Kidney tubule cell (primary cell): ENCODE measurements at regions not wholly inside any gene's neighbourhood (a gene's known extent, or its start where the extent isn't known, plus 50 kb on each side); places are given as distances from the start of the nearest gene placed in this dataset.
A peak's percentile ranks its signal among the peaks of the same experiment; 100 is the strongest.
"Not testable (repeated sequence)": the region's sequence is repeated elsewhere in the genome, so short reads cannot be mapped to it uniquely, and the experiment has no call there.

Source experiments
- DNase-seq: peaks from one replicate; pipeline ENCODE4 v3.0.0-alpha.2; 2018; ENCODE audit warnings: low spot score

- no peak for DNase-seq
Observed at GRCh38 chr16:73400951-73401350, 353.0 kb upstream of the ZFHX3 start.

GRCh38 chr16:73399997-73400396 lies 352.1 kb upstream of the ZFHX3 start:
- DNase-seq: no peak

DNA sequence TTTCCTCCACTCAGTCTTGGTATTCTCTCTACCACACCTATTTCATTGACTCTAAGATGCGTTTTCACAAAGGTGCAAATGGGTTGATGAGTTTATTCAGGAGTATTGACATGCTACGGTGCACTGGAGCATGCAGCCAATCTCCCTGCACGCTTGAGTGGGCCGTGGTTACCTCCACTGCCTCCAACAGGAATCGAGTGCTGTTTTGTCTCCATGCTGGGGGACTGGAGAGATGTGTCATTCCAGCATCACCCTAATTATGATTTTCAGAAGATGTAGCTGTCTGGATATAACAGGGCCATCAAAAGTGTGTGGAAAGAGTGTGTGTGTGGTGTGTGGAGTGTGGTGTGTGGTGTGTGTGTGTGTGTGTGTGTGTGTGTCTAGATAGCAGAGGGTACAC lies 351.6 kb upstream of the ZFHX3 start:
- DNase-seq: peak; percentile 76

DNA sequence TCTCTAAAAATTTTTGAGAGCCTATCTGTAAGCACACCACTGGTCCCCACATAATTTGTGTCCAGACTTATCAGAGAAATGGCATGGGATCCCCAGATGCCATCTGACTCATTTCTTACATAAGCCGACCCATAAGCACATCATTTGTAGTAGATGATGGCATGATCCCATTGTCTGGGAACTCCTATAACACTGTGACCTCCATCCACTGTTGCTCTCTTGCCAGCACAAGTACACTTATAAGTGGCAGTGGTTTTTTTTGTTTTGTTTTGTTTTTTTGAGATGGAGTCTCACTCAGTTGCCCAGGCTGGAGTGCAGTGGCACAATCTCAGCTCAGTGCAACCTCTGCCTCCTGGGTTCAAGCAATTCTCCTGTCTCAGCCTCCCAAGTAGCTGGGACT lies 350.7 kb upstream of the ZFHX3 start:
- DNase-seq: not testable (repeated sequence)

DNA sequence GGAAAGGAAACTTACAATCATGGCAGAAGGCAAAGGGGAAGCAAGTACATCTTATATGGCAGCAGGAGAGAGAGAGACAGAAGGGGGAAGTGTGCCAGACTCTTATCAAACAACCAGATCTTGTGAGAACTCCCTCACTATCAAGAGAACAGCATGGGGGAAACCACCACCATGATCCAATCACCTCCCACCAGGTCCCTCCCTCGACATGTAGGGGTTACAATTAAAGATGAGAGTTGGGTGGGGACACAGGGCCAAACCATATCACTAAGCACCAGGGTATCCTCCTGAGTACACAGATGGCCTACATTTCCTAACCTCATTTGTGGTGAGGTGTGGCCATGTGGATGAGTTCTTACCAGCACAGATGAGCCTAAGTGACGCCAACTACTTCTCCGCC lies 348.6 kb upstream of the ZFHX3 start:
- DNase-seq: no peak

DNA sequence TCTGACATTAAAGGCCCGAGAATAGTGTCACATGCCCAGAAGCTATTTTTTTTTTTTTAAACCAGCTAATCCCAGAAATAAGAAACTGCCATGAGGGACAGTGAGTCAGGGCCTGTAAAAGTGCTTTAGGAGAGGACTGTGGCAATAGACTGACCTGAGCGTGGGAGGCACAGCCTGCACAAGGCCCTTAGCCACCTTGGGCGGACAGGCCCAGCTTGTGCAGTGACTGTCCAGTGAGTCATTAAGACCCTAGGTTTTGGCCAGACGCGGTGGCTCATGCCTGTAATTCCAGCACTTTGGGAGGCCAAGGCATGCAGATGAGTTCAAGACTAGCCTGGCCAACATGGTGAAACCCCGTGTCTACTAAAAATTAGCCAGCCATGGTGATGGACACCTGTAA lies 343.0 kb upstream of the ZFHX3 start:
- DNase-seq: peak; percentile 30

GRCh38 chr16:73390491-73390890 lies 342.6 kb upstream of the ZFHX3 start:
- DNase-seq: no peak

- DNase-seq: no peak
Observed at GRCh38 chr16:73389085-73389484, 341.2 kb upstream of the ZFHX3 start.

- no peak for DNase-seq
Observed at GRCh38 chr16:73387979-73388378, 340.1 kb upstream of the ZFHX3 start.

GRCh38 chr16:73385696-73386095 lies 337.8 kb upstream of the ZFHX3 start:
- peak; percentile 20 for DNase-seq

DNA sequence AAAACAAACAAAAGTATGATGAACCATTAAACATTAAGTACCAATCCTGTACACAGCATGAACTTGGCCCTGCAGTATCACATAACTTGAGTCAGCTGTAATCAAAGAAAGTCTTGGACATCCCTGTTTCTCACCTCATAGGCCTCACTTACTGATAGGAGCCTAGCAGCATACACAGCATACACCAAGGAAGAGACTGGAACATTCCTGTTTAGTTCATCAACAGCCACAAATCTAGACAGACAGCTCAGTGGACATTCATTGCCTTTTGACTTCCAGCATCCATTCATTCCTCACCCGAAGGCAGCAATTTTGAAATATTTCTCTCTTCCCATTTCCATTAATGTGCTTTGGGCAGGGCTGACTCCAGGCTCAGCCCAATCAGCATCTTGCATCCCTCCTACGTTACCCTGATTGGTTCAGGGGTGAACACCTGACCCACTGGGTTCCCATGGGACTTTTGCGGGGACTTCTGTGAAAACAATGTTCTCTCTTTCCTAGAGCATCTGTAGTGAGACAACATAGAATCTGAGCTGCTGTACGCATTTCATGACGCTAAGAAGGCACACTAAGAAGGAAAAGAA lies 336.7 kb upstream of the ZFHX3 start:
- no peak for DNase-seq

GRCh38 chr16:73383988-73384365 lies 336.0 kb upstream of the ZFHX3 start:
- DNase-seq: no peak

GRCh38 chr16:73383195-73383987 lies 335.5 kb upstream of the ZFHX3 start:
- no peak for DNase-seq

GRCh38 chr16:73378471-73378870 lies 330.5 kb upstream of the ZFHX3 start:
- DNase-seq: no peak

DNA sequence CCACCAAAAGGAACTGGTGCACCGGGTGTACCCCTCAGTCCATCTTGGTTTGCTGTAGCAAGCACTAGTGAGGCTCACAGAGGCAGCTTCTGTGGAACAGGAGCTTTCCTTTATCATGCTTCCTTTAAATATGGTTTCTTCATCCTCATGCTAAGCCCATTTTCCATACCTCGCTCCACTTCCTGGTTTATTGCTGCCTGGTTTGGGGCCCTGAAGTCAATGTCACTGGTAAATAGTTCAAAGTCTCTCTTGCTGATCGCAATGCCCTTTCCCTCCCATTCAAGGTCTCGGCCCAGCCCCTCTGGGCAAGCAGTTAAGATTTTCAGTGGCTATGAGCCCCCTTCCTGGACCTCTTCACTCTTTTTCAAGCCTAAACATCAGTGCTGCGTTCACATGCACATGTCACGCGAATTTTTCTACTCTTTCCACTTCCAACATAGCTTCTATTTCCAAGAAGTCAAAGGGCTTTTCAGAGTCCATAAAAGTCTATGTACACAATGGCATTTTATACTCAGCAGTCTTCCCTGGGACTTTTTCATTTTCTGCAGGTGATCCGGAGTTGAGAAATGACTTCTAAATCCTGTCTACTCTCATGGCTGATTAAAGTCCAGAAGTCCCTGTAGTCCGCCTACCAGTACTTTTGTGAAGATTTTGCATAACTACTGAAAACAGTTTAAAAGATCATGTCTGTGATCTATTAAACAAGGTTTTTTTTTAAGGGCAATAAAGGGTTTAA lies 323.8 kb upstream of the ZFHX3 start:
- no peak for DNase-seq

DNA sequence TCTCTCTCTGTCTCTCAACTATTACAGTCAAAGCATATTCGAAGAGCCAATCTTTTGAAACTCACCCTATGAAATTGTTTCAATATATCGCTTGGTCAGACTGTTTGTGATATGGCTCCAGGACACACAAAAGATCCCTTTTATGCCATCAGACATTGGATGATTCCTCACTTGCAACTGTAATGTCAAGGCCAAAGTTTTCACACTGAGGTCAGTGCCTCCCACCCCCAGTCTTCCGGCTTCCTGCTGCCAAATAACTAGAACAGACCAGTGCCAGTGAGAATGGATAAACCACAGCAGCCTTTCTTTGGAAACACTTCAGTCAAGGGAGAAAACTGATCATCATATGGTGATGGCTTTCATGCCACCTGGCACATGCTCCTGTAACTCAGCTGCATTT lies 321.9 kb upstream of the ZFHX3 start:
- no peak for DNase-seq

- DNase-seq: no peak
Observed at GRCh38 chr16:73368715-73369114, 320.8 kb upstream of the ZFHX3 start.

GRCh38 chr16:73365016-73365551 lies 317.2 kb upstream of the ZFHX3 start:
- DNase-seq: no peak

DNA sequence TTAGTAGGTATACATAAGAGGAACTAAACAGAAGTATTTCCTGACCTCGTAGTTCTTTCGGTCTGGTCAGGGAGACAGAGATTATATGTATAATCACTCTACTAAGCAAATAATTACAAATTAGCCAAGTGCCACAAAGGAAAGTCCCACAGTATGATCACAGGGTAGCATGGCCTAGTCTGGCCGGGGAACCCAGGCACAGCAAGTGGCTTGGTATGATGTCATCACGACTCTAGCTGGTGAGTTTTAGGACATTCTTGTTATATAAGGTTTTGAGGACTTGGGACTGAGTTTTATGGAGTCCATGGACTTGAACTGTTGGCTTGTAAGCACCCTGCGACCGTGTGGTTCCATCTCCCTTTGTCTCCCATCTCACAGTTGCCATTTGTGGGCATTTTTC lies 316.5 kb upstream of the ZFHX3 start:
- DNase-seq: no peak

- no peak for DNase-seq
Observed at GRCh38 chr16:73361061-73361460, 313.1 kb upstream of the ZFHX3 start.

DNA sequence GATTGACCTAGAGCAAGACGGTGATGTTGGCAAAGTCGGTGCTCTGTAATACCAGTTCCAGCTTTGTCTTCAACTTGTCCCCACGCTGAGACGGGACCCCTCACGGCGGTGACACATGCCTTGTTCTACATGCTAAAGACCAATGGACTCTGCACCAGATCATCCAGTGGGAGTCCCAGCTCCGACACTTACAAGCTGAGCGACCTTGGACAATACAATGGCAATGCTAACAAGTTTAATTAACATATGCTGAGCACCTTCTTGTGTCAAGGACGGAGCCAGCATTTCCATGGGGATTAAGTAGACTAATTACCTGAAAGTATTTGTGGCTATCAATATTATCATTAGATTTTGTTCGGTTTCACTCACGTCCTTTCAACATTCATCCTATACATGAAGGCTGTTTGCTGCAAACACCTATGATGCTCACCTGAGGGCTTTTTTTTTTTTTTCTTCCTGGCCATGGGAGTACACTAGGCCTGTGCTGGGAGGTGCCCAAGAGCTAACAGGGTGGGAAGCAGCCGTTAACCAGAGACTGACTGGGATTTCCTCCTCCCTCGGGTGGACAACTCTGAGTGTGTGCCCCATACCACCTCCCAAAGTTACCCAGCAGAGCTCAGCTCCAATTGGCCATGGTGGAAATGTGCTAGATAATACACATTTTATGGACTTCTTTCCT lies 308.6 kb upstream of the ZFHX3 start:
- no peak for DNase-seq

DNA sequence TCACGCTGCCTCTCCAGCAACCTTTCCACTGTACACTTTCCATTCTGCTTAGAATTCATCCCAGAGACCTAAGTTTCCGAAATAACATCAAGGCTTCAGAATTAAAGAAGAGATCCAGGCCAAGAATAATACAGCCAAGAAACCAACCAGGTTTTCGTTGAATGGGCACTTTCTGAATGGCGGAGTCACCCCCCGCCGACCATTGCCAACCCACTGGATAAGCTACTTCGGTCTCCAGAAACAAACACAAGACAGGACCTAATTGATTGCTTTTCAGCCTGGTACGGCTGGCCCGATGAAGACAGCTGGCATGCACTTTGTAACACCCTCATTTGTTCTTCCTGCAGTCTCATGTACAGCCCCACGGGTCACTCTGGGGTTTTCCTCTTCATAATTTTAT lies 308.1 kb upstream of the ZFHX3 start:
- DNase-seq: no peak
